Neuronal stem cell (in vitro differentiated cells): ENCODE measurements at regions not wholly inside any gene's neighbourhood (a gene's known extent, or its start where the extent isn't known, plus 50 kb on each side); places are given as distances from the start of the nearest gene placed in this dataset.

ENCODE experiments used
- DNase-seq: peaks from one replicate; pipeline ENCODE4 v3.0.0-alpha.2; 2013; ENCODE audit warnings: low spot score
- H2AFZ ChIP-seq: one replicate; pipeline ENCODE4 v1.6.1; 2013; ENCODE audit warnings: mild to moderate bottlenecking, low read length, inconsistent platforms
- H2AK5ac ChIP-seq: 2 replicates; pipeline ENCODE4 v1.6.1; 2013; ENCODE audit warnings: low read depth, mild to moderate bottlenecking, inconsistent platforms, low read length, moderate library complexity, mixed read lengths
- H2BK120ac ChIP-seq: 2 replicates; pipeline ENCODE4 v1.6.1; 2013; ENCODE audit warnings: low read depth, mild to moderate bottlenecking, inconsistent platforms, low read length, moderate library complexity, mixed read lengths
- H2BK12ac ChIP-seq: one replicate; pipeline ENCODE4 v1.6.1; 2013; ENCODE audit warnings: low read length, inconsistent platforms
- H2BK15ac ChIP-seq: 2 replicates; pipeline ENCODE4 v1.6.1; 2013; ENCODE audit warnings: mild to moderate bottlenecking, low read length, inconsistent platforms, mixed read lengths
- H2BK5ac ChIP-seq: one replicate; pipeline ENCODE4 v1.6.1; 2013; ENCODE audit warnings: inconsistent platforms, mild to moderate bottlenecking, low read length, moderate library complexity
- H3K14ac ChIP-seq: one replicate; pipeline ENCODE4 v1.6.1; 2013; ENCODE audit warnings: low read length, inconsistent platforms
- H3K18ac ChIP-seq: 2 replicates; pipeline ENCODE4 v1.6.1; 2013; ENCODE audit warnings: low read length, inconsistent platforms
- H3K23ac ChIP-seq: 2 replicates; pipeline ENCODE4 v1.6.1; 2013; ENCODE audit warnings: low read depth, mild to moderate bottlenecking, mixed read lengths, low read length, inconsistent platforms; ENCODE audit not compliant: poor library complexity
- H3K27ac ChIP-seq: replicated peaks from 3 replicates; pipeline ENCODE4 v1.5.1; 2013; ENCODE audit warnings: low read length, inconsistent platforms
- H3K27me3 ChIP-seq, 3 experiments: 2 replicates each; pipeline ENCODE4 v1.6.1; 2013; ENCODE audit warnings: low read length in 3 of 3, mild to moderate bottlenecking in 2 of 3, inconsistent platforms in 1 of 3, low read depth in 1 of 3, mixed read lengths in 1 of 3, moderate library complexity in 1 of 3; ENCODE audit not compliant: control insufficient read depth in 3 of 3, insufficient read depth in 3 of 3
- H3K36me3 ChIP-seq, 2 donors: replicated peaks in 1 of 2; 2 replicates each; pipeline ENCODE4 v1.6.1; 2013; ENCODE audit warnings: low read length in 2 of 2; ENCODE audit not compliant: control insufficient read depth in 2 of 2, insufficient read depth in 2 of 2
- H3K4ac ChIP-seq: 2 replicates; pipeline ENCODE4 v1.6.1; 2013; ENCODE audit warnings: inconsistent platforms, mild to moderate bottlenecking, low read length, moderate library complexity
- H3K4me1 ChIP-seq, 2 donors: 1 replicate in 1 of 2; 2 replicates in 1 of 2; pipeline ENCODE4 v1.6.1; 2013; ENCODE audit warnings: low read length in 2 of 2, low read depth in 1 of 2; ENCODE audit not compliant: control insufficient read depth in 2 of 2, insufficient read depth in 1 of 2
- H3K4me2 ChIP-seq: one replicate; pipeline ENCODE4 v1.6.1; 2013; ENCODE audit warnings: mild to moderate bottlenecking, low read length, inconsistent platforms; ENCODE audit not compliant: insufficient read depth, poor library complexity, severe bottlenecking
- H3K4me3 ChIP-seq, 2 donors: 2 replicates each; pipeline ENCODE4 v1.5.1; 2013; ENCODE audit warnings: low read length in 2 of 2, mild to moderate bottlenecking in 2 of 2, inconsistent platforms in 1 of 2, moderate library complexity in 1 of 2
- H3K79me1 ChIP-seq: one replicate; pipeline ENCODE4 v1.6.1; 2013; ENCODE audit warnings: low read depth, mild to moderate bottlenecking, inconsistent platforms, low read length, moderate library complexity
- H3K9ac ChIP-seq: one replicate; pipeline ENCODE4 v1.6.1; 2013; ENCODE audit warnings: mild to moderate bottlenecking, low read depth, low read length, inconsistent platforms; ENCODE audit not compliant: poor library complexity
- H3K9me3 ChIP-seq, 2 donors: replicated peaks in 1 of 2; 2 replicates each; pipeline versions ENCODE3 to v1.6.1; 2013; ENCODE audit warnings: low read length in 2 of 2, mild to moderate bottlenecking in 2 of 2, inconsistent platforms in 1 of 2, low read depth in 1 of 2, mixed read lengths in 1 of 2, moderate library complexity in 1 of 2; ENCODE audit not compliant: control insufficient read depth in 2 of 2, insufficient read depth in 1 of 2
- H4K8ac ChIP-seq: one replicate; pipeline ENCODE4 v1.6.1; 2013; ENCODE audit warnings: low read depth, mild to moderate bottlenecking, inconsistent platforms, low read length, moderate library complexity
- H4K91ac ChIP-seq: one replicate; pipeline ENCODE4 v1.6.1; 2013; ENCODE audit warnings: low read length, low read depth, mild to moderate bottlenecking, inconsistent platforms; ENCODE audit not compliant: poor library complexity
- WGBS, 2 donors: extraction: QIAGEN DNeasy Blood & Tissue Kit; methylation state at CpG; one replicate each; pipeline ENCODE4 v1.1.7; 2013; ENCODE audit warnings: missing lambda C conversion rate in 2 of 2, mixed read lengths in 1 of 2; ENCODE audit not compliant: insufficient read length in 2 of 2, insufficient replicate concordance in 1 of 2; ENCODE audit errors: extremely low coverage in 2 of 2; 5-methylcytosine and 5-hydroxymethylcytosine counted together

- Histone ChIP-seq H4K8ac (no peak overlapping the region), H3K4me1 (no peaks in the 10 kb centered on the region), H2BK12ac (no peak overlapping the region), H3K9me3 (no peaks in the 10 kb centered on the region), H2AK5ac (no peak overlapping the region), H3K27me3 (no peaks in the 10 kb centered on the region), H3K36me3 (no peaks in the 10 kb centered on the region), H2BK15ac (no peak overlapping the region), H2BK5ac (no peak overlapping the region), H3K14ac (no peak overlapping the region), H3K79me1 (no peaks in the 10 kb centered on the region), H2AFZ (no peak overlapping the region), H3K27ac (no peak overlapping the region), H3K9ac (no peak overlapping the region), H3K4ac (no peak overlapping the region), H2BK120ac (no peak overlapping the region), H3K4me3 (no peak overlapping the region), H3K23ac (no peak overlapping the region), H3K4me2 (no peak overlapping the region), H3K18ac (no peak overlapping the region), H4K91ac (no peak overlapping the region)
- no CpG with 5 or more reads among the region's 1 CpG for WGBS, 2 donors
- no peak for DNase-seq
These were observed 551.6 kb downstream of the METTL15 start for GRCh38 chr11:28659716-28660348.

GRCh38 chr11:28657378-28658030, 549.3 kb downstream of the METTL15 start:
- no peaks in the 10 kb centered on the region for H3K9me3 ChIP-seq
- DNase-seq: no peak
- no peak overlapping the region for H2BK120ac ChIP-seq

GRCh38 chr11:28654191-28654590, 546.0 kb downstream of the METTL15 start:
- Histone ChIP-seq H3K4me1 (no peaks in the 10 kb centered on the region), H3K36me3 (no peaks in the 10 kb centered on the region), H3K18ac (no peak overlapping the region), H2AFZ (no peak overlapping the region), H2BK120ac (no peak overlapping the region), H2AK5ac (no peak overlapping the region), H3K23ac (no peak overlapping the region), H3K27me3 (no peaks in the 10 kb centered on the region), H3K27ac (no peak overlapping the region), H4K8ac (no peak overlapping the region), H3K9ac (no peak overlapping the region), H3K4ac (no peak overlapping the region), H3K4me3 (no peak overlapping the region), H4K91ac (no peak overlapping the region), H3K14ac (no peak overlapping the region), H3K79me1 (no peaks in the 10 kb centered on the region), H3K4me2 (no peak overlapping the region), H2BK15ac (no peak overlapping the region), H3K9me3 (no peaks in the 10 kb centered on the region), H2BK12ac (no peak overlapping the region), H2BK5ac (no peak overlapping the region)
- WGBS, 2 donors: no CpG with 5 or more reads among the region's 3 CpGs
- DNase-seq: no peak

More at GRCh38 chr11:28657378-28658030, 549.3 kb downstream of the METTL15 start:
- Histone ChIP-seq H4K91ac (no peak overlapping the region), H3K36me3 (no peaks in the 10 kb centered on the region), H3K23ac (no peak overlapping the region), H3K27me3 (no peaks in the 10 kb centered on the region), H3K4me2 (no peak overlapping the region), H2BK5ac (no peak overlapping the region), H3K4me3 (no peak overlapping the region), H3K14ac (no peak overlapping the region), H2BK15ac (no peak overlapping the region), H2AK5ac (no peak overlapping the region), H4K8ac (no peak overlapping the region), H3K4me1 (no peaks in the 10 kb centered on the region), H2AFZ (no peak overlapping the region), H2BK12ac (no peak overlapping the region), H3K18ac (no peak overlapping the region), H3K4ac (no peak overlapping the region), H3K27ac (no peak overlapping the region), H3K9ac (no peak overlapping the region), H3K79me1 (no peaks in the 10 kb centered on the region)
- WGBS, 2 donors: no CpG with 5 or more reads among the region's 5 CpGs

- Histone ChIP-seq H3K79me1 (no peaks in the 10 kb centered on the region), H2BK15ac (no peak overlapping the region), H3K27ac (no peak overlapping the region), H3K14ac (no peak overlapping the region), H3K36me3 (no peaks in the 10 kb centered on the region), H4K8ac (no peak overlapping the region), H3K4me3 (no peak overlapping the region), H4K91ac (no peak overlapping the region), H3K9me3 (no peaks in the 10 kb centered on the region), H3K27me3 (no peaks in the 10 kb centered on the region), H3K23ac (no peak overlapping the region), H3K4me1 (no peaks in the 10 kb centered on the region), H2BK5ac (no peak overlapping the region), H3K18ac (no peak overlapping the region), H2AFZ (no peak overlapping the region), H3K4me2 (no peak overlapping the region), H2BK120ac (no peak overlapping the region), H2AK5ac (no peak overlapping the region), H3K9ac (no peak overlapping the region), H3K4ac (no peak overlapping the region), H2BK12ac (no peak overlapping the region)
- DNase-seq: no peak
- WGBS, 2 donors: no CpG with 5 or more reads among the region's 5 CpGs
These were observed 541.7 kb downstream of the METTL15 start for GRCh38 chr11:28649922-28650321.
